HG02852 (cell line): ENCODE measurements at regions not wholly inside any gene's neighbourhood (a gene's known extent, or its start where the extent isn't known, plus 50 kb on each side); places are given as distances from the start of the nearest gene placed in this dataset.
A peak's percentile ranks its signal among the peaks of the same experiment; 100 is the strongest.
"Not testable (repeated sequence)": the region's sequence is repeated elsewhere in the genome, so short reads cannot be mapped to it uniquely, and the experiment has no call there.

Source experiments
- ATAC-seq: cut with Tn5 transposase; IDR thresholded peaks from one replicate; pipeline ENCODE4 v1.9.1; 2021; ENCODE audit warnings: mild to moderate bottlenecking, moderate library complexity; ENCODE audit not compliant: unreplicated experiment

DNA sequence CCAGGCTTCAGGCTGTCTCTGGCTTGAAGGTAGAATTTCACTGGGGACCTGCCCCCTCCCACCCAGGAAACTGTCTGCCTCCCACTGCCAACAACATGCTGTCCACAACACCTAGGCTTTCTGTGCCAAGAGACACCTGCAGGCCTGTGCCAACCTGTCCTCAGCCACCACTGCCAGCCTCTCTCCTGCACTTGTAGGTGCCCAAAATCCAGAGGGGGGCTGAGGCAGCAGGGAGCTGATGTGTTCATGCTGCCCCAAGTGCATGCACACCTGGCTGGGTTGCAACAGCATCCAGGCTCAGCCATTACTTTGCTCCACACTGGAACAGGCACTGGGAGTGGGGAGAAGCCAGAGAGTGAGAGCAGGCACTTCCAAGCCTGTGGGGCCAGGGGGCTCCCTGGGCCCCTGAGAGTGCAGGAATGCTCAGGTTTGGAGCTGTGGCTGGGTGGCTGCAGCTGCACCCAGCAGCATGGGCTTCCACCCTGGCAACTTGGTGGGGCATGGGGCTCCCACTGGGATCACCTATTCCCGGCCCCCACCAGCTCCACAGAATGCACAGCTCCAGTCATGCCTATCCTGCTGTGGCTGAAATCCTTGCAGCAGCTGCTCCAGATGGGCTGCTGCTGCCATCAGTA, 218.1 kb upstream of the OBI1 start:
- ATAC-seq, result no peak

DNA sequence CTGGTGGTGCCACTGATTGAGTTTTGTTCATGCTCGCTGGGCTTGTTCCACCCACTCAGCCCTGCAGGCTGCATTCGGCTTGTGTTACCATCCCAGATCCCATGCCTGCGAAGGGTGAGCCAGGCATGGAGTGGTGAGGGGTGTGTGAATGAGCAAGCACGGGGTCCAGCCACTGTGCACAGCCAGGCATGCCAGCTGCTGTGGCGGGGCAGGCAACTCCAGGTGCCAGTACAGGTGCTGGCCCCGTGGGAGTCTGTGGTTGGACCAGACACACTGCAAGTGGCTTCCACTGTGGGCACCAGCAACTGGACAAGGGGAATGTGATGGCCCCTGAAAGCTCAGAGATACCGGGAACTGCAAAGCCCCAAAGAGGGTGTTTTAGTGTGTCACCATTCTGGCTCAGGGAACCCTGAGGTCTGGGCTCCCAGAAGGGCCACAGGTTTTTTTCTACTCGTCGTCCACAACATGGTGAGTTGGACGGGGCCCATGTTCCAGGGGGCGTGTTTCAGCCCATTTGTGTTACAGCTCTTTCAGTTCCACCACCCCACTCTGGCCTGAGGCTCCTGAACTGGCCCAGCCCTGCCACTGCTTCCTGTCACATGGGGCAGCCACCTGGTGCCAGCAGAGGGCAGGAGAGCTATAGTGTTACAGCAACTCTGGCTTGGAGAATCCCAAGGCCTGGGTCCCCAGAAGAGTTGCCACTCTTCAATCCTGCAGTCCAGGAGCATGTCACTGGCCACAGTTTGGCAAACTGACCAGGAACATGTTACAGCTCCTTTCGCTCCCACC, 217.0 kb upstream of the OBI1 start:
- peak; percentile 54 for ATAC-seq

DNA sequence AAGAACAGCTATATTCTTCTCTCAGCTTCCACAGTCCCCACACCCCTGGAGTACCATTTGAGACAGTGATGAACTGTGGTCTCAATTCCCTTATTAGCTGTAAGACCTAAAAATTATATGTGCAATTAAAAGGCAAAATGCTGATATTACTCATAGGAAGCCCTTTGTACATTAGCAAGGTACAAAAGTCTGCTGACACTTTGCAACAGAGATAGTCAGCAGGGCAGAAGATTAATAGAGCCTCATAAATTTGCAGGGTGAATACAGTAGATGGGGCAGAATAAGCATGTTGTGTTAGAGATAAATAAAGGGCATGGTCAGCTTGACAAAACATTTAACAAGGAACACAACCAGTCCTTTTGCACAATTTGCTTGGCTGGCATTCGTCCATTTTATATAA, 210.0 kb upstream of the OBI1 start:
- no peak for ATAC-seq

DNA sequence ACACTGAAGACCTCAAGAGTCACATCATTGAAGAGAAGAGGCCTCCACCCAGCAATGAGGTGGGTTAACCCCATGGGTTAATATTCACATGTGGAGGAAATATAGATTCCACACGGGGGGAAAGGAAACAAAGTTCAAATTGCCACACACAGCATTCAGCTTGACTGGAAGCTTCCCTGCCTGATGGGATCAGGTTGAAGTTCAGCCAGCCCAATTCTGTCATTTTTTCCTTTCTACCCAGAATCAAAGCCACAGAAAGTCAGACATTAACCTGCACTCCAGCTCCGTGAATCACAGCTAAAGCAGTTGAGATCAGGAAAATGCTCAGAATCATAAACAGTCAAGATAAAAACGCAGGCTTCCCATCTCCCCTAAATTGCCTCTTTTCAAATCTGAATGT, 208.7 kb upstream of the OBI1 start:
- ATAC-seq, result no peak

DNA sequence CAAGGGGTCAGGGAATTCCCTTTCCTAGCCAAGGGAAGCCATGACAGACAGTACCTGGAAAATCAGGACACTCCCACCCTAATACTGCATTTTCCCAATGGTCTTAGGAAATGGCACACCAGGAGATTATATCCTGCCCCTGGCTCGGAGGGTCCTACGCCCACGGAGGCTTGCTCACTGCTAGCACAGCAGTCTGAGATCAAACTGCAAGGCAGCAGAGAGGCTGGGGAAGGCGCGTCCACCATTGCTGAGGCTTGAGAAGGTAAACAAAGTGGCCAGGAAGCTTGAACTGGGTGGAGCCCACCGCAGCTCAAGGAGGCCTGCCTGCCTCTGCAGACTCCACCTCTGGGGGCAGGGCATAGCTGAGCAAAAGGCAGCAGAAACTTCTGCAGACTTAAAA, 207.1 kb upstream of the OBI1 start:
- ATAC-seq, result not testable (repeated sequence)

DNA sequence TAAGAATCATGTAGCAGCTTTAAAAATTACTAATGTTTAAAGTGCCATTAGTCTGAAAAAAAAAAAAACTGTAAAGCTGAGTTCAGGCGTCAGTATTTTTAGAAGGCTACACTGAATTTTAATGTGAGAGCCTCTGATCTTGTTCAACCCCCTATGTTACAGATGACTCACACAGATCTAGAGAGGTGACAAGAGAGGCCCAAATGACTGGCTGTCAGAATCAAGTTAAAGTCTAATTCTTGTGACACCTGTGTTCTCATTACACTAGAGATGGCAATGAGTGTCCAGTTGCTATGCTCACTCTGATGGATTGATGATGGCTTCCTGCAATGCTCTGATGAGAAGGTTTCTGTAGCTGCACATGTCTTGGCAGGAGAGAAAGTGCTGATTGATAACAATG, 203.5 kb upstream of the OBI1 start:
- no peak for ATAC-seq

DNA sequence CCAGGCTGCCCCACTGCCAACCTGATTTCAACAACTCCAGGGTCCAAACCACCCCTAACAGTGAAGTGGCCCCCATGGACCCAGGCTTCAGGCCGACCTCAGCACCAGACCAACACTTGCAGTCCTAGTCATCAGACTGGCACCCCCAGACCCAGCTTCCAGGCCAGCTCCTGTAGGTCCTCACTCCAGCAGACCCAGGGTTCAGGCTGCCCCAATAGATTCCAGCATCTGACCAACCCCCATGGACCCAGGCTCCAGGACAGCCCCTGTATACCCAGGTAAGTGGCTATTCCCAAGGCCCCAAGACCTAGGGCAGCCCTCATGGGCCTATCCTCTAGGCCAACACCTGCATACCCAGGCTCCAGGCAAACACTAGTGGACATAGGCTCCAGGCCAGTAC, 193.8 kb upstream of the OBI1 start:
- ATAC-seq, result no peak

DNA sequence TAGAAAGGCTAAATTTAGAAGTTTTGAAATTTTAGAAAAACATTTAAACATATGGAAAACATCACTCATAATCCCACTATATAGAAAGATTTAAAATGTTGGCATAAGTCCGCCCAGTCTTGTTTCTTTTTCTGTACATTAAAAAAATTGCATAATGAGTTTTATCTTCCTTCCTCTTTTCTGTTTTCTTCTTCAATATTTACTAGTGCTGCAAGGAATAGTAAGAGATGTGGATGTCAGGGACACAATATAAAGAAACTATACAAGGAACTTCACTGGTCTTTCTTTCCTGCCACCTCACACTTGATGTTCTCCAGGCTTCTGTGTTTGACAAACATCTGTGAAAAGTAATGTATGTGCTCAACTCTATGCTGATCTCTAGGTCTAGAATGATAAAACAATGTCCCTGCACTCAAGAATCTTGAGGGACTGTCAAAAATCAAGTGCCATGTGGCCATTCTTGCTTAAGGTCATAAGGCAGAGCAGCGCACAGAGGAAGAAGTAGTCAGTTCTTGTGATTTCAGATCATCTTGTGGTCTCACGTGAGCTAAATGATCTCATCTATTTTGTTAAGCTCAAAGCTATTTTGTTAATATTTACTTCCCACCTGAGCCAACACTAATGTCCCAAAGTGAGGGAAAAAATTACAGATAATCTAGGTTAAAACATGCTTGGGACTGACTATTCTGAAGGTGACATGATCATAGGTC, 186.9 kb upstream of the OBI1 start:
- no peak for ATAC-seq

DNA sequence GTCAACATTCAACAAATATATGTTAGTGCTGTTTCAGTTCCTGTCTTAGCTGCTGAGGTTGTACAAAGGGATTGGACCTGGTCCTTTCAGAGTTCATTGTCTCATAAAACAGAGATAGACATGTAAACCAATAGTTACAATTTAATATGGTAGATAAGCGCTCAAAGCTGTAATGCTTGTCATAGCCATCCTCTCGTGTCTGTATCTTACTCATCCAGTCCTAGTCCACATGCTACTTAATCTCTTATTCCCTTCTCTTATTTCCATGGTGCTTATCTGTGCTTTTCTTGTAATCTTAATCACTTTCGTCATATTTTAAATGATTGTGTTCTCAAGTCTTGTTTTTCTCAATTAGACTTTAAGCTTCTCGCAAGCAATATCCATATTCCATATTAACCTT, 185.2 kb upstream of the OBI1 start:
- ATAC-seq, result no peak

DNA sequence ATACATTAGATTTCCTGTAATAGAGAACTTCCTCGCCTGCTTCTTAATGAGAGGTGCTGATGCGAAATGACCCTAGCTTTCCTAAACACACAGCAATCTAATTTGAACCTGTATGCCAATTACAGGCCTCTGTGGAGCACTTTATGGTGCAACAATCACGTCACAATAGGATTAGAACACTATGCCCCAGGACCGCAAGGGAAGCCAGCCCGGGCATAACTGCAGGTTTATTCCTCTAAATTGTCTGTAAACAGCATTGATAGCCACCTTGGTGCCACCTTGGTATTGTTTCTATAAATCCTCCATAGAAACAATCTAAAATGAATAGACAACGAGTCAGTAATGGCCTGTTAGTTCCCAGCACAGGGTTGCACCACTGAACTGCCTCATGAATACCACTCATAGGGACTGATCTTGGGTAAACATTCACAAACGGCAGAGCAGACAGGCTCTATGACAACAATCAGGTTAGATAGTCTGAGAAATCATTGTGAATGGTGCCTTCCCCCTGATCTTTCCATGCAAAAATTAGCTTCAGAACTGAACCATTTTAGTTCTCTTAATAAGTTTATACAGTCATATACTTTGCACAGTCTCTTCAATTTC, 182.5 kb upstream of the OBI1 start:
- ATAC-seq, result no peak

DNA sequence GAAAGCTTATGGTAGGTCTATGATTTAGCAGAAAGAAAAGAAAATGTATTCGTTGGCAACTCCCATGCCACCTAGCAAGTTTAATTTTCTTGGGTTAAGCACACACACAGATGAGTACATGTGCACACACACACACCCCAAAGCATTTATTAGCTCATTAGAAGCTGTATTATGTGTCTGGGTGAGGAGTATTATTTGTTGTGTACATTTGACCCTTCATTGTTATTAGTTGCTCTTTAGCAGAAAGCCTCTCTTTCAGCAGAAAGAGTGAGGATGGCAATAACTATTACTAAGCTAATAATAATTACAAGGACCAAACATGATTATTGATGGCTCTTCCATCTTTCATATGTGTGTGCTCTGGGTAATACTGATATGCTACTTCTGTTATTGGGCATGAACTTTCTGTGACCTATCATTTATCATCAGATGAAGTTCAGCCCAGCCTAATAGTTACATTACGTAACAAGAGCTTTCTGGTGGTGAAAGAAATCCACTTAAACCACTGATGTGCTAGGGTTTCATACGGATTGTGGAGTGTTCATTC, 177.4 kb upstream of the OBI1 start:
- no peak for ATAC-seq

DNA sequence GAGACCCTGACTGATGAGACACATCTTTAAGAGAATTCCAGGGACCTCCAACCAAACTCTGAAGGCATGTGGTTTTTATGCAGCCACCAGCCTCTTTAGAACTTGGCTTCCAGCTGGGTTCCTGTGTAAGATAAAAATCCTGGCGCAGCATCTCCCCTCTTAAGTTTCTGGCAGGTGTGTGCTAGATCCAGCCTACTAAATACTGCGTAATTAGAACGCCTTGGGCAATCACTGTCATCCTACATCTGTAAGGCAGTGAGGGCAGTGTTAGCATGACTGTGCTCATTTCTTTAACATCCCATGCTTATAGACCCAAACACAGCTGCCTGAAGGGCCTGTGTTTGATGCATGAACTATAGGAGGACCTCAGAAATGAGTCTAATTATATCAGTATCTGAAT, 173.5 kb upstream of the OBI1 start:
- ATAC-seq, result no peak

DNA sequence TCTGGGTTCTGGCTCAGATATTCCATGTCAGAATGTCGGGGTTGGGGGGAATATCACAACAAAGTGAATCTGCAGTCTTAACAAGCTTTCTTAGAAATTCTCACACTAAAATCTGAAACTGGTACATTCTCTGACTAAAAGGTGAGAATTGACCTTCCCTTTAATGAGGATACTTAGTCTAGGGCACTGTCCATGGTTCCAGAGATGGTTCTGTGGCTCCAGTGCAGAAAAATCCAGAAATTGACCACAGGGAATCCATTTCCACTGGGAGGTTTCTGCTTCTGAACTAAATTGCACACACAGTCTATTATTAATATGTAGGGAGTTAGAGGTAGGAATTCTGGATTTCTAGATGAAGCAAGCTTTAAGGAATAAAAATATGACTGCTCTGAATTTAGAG, 171.6 kb upstream of the OBI1 start:
- ATAC-seq, result no peak

DNA sequence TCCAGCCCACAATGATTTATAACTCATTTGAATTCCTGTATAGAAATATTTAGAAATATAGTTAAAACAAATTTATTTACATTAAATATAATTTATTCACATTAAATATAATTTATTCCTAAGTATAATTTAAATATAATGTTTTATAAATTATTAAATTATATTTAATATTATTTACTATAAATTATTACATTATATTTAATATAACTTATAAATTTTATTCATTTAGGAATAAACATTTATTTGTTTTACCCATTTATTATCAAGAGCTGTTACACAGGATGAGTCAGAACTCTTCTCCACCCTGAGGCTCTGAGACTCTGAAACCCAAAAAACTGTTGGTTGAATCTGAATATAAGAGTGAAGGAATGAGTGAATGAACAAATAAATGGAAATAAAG, 170.9 kb upstream of the OBI1 start:
- no peak for ATAC-seq

DNA sequence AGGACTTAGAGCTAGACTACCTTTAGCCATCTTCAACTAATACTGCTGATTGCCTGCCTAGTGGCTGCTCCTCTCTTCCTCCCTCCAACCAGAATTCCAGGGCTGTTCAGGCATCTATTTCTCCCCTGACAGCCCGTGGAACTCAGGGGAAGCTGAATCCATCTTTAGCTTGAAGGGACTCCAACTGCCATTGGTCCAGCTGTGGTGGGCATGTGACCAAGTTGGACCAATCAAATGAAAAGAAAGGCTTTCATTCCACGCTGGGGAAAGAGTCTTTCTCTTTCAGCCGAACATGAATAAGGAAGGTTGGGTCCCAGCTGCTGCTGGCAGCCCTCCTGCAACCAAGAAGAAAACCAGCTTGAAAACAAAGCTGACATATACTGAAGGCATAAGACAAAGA, 168.5 kb upstream of the OBI1 start:
- ATAC-seq, result no peak

DNA sequence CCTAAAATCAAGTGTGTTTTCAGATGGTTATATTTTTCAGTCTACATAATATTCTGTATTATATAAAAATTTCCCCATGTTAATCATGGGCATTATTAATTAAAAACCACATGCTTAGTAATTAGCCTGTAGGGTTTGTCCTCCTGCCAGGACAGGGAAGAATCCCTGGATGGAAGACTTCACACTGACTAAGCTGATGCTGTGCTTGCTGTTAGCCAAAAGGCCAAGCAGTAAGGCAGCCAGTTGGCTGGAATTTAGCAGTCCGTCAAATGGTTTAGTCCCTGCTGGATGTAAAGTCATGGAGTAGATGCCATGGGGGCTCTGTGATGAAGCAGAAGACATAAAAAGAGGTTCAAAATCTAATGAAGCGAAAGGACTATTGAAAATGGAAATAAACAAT, 168.0 kb upstream of the OBI1 start:
- no peak for ATAC-seq

DNA sequence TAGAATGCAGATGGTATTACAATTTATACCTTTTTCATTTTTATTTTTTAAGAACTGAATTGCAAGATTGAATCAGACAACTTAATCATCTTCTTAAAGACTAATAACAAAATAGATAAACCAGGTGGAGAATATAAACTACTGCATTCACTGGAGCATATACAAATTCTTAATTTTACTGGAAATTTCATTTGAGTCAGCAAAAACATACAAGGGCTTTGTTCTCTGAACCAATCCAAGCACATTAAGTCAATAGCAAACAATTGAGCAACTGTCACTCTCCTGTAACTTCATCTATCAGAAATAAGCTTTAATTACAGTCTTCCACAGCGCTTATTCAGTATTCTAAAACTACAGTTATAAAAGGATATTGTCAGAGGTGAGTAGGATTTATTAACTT, 167.4 kb upstream of the OBI1 start:
- no peak for ATAC-seq

DNA sequence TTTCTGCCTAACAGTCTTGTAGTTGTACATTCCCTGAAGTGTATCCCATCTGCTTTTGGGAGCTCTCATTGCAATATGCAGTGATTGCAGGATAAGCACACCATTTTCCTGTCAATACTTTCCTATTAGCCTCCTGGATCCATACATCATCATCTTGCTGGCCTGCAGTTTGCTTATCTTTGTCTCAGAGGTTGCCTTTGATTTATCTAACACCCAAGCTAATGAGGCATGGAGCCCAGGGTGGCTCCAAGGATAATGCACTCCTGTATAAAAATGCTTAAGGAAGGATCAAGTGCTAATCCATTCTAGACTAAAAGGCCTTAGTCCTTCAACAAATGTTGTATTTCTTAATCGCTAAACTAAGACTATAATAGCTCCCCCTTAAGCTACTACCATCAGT, 161.6 kb upstream of the OBI1 start:
- ATAC-seq, result no peak

DNA sequence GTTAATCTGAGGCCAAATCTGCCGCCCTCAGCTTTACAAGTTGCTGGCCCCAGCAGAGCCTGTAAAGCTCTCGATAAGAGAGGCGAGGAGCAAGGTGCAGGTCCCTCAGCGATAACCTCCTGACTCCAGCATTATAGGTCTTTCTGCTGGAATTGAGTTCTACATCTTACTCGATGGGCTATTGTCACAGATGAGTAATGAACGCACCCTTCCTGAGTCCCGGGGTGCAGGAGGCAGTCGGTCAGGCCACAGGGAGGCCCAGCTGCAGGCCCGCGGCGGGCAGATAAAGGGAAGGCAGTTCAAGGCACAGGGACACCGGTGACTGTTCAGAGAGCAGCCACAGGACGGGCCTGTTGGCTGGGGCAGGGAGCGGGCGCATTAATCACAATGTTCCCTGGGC, 157.6 kb upstream of the OBI1 start:
- no peak for ATAC-seq

DNA sequence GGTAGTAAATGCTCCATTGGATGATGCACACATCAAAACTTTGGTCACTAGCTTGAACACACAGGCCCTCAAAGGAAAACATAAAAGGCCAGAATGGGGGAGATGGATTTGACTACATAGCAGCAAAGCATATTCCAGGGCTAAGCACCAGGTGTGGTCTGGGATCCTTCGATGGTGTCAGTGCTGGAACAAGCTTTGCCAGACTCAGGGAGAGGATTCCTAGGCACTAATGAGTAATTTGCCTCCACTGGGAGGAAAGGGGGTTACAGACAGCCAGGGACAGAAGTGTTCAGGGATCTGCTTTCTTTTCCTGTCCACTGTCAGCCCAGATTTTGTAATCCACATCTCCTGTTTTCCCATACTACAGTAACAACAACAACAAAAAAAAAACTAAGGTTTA, 157.2 kb upstream of the OBI1 start:
- no peak for ATAC-seq

DNA sequence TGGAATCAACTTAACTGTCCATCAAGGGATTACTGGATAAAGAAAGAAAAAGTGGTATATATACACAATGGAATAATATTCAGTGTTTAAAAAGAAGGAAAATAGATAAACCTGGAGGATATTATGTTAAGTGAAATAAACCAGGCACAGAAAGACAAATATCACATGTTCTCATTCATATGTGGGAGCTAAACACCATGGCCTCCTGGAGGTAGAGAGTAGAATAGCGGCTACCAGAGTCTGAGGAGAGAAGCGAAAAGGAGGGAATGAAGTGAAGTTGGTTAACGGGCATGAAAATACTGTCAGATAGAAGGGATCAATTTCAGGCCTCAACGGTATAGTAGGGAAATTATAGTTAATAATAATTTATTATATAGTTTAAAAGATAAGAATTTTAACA, 147.5 kb upstream of the OBI1 start:
- no peak for ATAC-seq

DNA sequence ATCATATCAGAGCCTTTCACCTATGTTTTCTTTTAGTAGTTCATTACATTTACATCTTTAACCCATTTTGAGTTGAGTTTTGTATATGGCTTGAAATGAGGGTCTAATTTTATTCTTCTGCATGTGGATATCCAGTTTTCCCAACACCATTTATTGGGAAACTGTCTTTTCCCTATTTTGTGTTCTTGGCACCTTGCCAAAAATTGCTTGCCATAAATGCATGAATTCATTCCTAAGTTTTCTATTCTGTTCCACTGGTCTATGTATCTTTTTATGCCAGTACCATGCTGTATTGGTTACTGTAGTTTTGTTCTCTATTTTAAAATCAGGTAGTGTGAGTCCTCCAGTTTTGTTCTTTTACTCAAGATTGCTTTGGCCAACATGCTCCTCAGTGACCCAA, 144.0 kb upstream of the OBI1 start:
- no peak for ATAC-seq
